ENCODE measurements at regions not wholly inside any gene's neighbourhood (a gene's known extent, or its start where the extent isn't known, plus 50 kb on each side); places are given as distances from the start of the nearest gene placed in this dataset.

GRCh38 chr2:240305369-240305962 lies 130.0 kb upstream of the GPC1 start:
- POLR2A ChIA-PET: no interaction called here
- CTCF ChIA-PET: no interaction called here

GRCh38 chr2:240306185-240306584 lies 129.3 kb upstream of the GPC1 start:
- CTCF ChIA-PET: no interaction called here

GRCh38 chr2:240308111-240308651 lies 127.3 kb upstream of the GPC1 start:
- CTCF ChIA-PET: no interaction called here

More at GRCh38 chr2:240306185-240306584, 129.3 kb upstream of the GPC1 start:
- POLR2A ChIA-PET: no interaction called here

GRCh38 chr2:240309214-240309613 lies 126.2 kb upstream of the GPC1 start:
- ChIA-PET POLR2A (no interaction called here), CTCF (no interaction called here)

More at GRCh38 chr2:240308111-240308651, 127.3 kb upstream of the GPC1 start:
- POLR2A ChIA-PET: no interaction called here

GRCh38 chr2:240310201-240310600 lies 125.3 kb upstream of the GPC1 start:
- ChIA-PET CTCF (no interaction called here), POLR2A (no interaction called here)

- ChIA-PET POLR2A (no interaction called here), CTCF (no interaction called here)
Observed at GRCh38 chr2:240310645-240311044, 124.8 kb upstream of the GPC1 start.

GRCh38 chr2:240311821-240312220 lies 123.6 kb upstream of the GPC1 start:
- POLR2A ChIA-PET: no interaction called here

GRCh38 chr2:240319221-240319854 lies 116.1 kb upstream of the GPC1 start:
- ChIA-PET POLR2A (no interaction called here), CTCF (no interaction called here)

More at GRCh38 chr2:240311821-240312220, 123.6 kb upstream of the GPC1 start:
- CTCF ChIA-PET: no interaction called here

GRCh38 chr2:240319855-240320203 lies 115.6 kb upstream of the GPC1 start:
- ChIA-PET POLR2A (no interaction called here), CTCF (no interaction called here)

- POLR2A ChIA-PET: no interaction called here
- CTCF ChIA-PET: no interaction called here
Observed at GRCh38 chr2:240320204-240320993, 115.1 kb upstream of the GPC1 start.

- ChIA-PET POLR2A (no interaction called here), CTCF (no interaction called here)
Observed at GRCh38 chr2:240322231-240322955, 113.1 kb upstream of the GPC1 start.

GRCh38 chr2:240322991-240323390 lies 112.5 kb upstream of the GPC1 start:
- ChIA-PET POLR2A (no interaction called here), CTCF (no interaction called here)

GRCh38 chr2:240323601-240324291 lies 111.7 kb upstream of the GPC1 start:
- CTCF ChIA-PET: no interaction called here
- POLR2A ChIA-PET: no interaction called here

- POLR2A ChIA-PET: no interaction called here
Observed at GRCh38 chr2:240324312-240325015, 111.0 kb upstream of the GPC1 start.

GRCh38 chr2:240325016-240326007 lies 110.2 kb upstream of the GPC1 start:
- POLR2A ChIA-PET: no interaction called here
- CTCF ChIA-PET: no interaction called here

More at GRCh38 chr2:240324312-240325015, 111.0 kb upstream of the GPC1 start:
- CTCF ChIA-PET: no interaction called here

- ChIA-PET POLR2A (no interaction called here), CTCF (no interaction called here)
Observed at GRCh38 chr2:240326246-240326645, 109.2 kb upstream of the GPC1 start.

- ChIA-PET POLR2A (no interaction called here), CTCF (no interaction called here)
Observed at GRCh38 chr2:240326886-240327285, 108.6 kb upstream of the GPC1 start.

- ChIA-PET CTCF (no interaction called here), POLR2A (no interaction called here)
Observed at GRCh38 chr2:240327566-240327965, 107.9 kb upstream of the GPC1 start.

All from activated CD8-positive, alpha-beta memory T cell treated with anti-CD3 and anti-CD28 coated beads for 36 hours (primary cell).